ENCODE measurements at regions not wholly inside any gene's neighbourhood (a gene's known extent, or its start where the extent isn't known, plus 50 kb on each side); places are given as distances from the start of the nearest gene placed in this dataset.

- no peak for TF ChIP-seq CTCF (IDR thresholded peaks at IDR 0.05)
- no peak for TF ChIP-seq POLR2A (IDR thresholded peaks at IDR 0.05)
Measured at GRCh38 chr10:131663351-131663750, 237.5 kb upstream of the PPP2R2D start.
